Activated CD8-positive, alpha-beta memory T cell treated with anti-CD3 and anti-CD28 coated beads, Interleukin-2, amount 50 U/mL, for 4 hours (primary cell): ENCODE measurements at regions not wholly inside any gene's neighbourhood (a gene's known extent, or its start where the extent isn't known, plus 50 kb on each side); places are given as distances from the start of the nearest gene placed in this dataset.

Experiments
- DNase-seq: peaks from one replicate; pipeline ENCODE4 v3.0.0-alpha.2; 2020

DNA sequence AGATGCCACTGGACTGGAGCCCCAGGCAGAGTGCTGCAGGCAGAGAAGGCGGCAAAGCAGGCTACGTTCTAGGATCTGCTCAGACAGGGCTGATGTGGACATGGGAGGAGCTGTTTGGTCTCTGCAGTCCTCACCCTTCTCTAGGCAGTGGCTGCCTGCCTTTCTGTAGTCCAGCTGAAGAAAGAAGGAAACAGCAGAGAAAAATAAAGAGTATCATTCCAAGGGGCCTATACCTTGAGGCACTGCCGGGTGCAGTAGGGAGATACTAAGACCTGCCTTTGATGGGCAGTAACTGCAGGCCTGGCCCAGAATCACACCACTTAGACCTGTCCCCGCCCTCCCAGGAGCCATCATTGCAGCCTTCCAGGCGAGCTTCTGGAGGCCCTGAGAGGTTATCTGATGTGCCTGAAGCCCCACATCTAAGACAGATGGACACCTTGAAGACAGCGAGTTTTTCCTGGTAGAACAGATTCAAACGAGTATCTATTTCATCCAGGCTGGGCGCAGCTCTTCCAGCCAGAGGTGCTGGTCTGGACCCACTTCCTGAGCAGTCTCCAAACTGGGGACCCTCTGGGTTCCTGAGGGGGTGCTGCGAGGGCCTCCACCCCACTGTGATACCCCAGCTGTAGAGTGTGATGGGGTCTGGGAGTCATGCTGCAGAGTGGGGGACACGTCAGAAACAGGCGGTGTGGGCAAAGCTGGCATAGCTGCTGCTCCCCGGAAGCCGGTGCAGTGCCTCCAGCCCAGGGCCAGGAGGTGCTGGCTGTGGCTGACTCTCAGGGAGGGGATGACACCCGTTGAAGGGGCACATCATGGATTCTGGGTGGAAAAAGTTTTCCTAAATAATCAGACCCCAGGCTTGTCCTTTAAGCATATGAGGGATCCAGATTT lies 87.3 kb upstream of the OTOS start:
- no peak for DNase-seq

GRCh38 chr2:240229005-240229404 lies 88.5 kb upstream of the OTOS start:
- DNase-seq = no peak

DNA sequence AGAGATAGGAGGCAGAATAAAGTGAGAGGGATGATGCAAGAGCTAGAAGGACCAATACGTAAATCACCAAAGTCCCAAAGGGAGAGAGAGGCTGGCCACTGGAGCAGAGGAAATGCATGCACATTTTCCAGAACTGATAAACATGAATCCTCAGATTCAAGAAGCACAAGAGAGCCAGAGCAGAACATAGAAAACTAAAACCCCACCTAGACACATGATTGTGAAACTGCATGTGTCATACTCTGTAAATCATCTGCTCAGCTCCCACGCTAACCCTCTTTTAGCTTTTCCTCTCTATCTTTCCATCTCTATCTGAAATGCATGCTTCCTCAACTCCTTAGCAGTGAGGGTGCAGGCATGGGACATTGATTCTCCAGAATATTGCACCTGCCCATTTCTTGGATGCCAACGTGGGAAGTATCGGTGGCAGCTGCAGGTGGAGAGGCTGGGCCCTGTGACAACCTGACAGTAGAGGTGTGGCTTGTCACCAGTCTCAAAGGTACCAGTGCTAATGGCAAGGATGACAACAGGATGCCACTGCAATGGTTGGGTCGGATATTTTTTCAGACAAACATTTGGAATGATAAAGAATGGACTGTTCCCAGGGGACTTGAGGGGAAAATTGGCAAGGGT lies 89.3 kb upstream of the OTOS start:
- DNase-seq = no peak

- DNase-seq = no peak
These were observed 90.0 kb upstream of the OTOS start for GRCh38 chr2:240230291-240230931.

DNA sequence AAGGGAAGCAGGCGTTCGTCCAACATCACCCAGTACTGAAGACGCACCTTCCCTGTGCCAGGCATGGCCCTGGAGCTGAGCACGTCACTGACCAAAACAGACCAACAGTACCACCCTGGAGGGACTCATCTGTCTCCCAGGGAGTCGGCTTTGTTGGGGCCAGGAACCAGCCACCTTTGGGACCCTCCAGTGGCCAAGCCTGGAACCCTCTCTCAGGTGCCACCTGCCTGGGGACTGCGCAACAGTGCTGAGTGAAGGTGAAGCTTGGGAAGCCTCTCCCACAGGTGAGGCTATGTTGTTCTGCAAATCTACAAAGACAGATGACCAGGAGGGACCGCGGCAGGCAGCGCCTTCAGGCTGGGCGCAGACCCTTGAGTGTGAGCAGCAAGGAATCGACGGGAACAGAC lies 91.4 kb upstream of the OTOS start:
- no peak for DNase-seq

DNA sequence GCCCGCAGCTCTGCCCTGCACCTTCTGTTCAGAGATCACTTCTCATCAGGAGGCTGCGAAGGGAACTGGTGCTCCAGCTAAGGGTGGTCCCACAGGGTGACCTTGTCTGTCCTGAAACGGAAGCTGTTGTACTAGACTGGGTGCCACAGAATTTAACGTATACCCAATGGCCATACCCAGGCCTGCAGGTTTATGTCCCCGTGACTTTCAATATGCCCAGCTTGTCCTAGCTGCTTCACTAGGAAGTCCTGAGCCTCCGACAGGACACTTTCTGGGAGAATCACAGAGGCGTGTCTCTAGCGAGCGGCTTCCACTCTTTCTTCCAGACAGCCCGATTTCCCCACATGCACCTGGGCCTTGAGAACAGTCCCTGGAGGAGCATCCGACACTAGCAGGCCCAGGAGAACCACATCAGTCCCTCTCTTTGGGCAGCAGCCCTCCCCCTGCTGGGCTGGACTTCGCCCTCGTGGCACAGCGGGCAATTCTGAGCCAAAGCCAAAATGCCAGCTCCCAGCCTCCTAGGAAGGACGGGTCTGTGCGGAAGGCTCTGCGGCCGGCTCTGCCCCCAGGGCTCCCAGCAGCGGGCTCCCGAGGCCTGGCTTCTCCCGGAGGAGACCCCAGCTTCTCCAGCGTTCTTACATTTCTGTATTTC lies 91.9 kb upstream of the OTOS start:
- no peak for DNase-seq

GRCh38 chr2:240232961-240233884 lies 92.8 kb upstream of the OTOS start:
- peak; percentile 71 for DNase-seq

GRCh38 chr2:240233885-240234502 lies 93.5 kb upstream of the OTOS start:
- no peak for DNase-seq

DNA sequence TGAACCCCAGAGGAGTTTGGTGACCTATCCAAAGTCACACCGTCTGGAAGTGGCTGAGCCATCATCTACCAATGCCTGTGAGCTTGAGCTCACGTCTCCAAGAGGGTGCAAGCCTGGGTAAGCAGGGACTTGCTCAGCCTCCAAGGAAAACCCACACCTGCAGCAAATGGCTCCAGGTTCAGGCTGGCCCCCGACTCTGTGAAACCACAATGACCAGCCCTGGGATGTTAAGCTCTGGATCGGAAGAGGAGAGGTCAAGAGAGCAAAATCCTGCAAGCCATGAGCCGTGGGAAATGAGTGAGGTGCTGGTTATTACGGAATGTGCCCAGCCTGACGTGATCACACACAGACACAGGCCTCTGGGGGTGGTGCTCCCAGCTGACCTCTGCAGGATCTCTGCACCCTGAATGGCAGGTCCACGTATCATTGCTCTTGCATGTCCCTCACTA lies 94.1 kb upstream of the OTOS start:
- DNase-seq = no peak

DNA sequence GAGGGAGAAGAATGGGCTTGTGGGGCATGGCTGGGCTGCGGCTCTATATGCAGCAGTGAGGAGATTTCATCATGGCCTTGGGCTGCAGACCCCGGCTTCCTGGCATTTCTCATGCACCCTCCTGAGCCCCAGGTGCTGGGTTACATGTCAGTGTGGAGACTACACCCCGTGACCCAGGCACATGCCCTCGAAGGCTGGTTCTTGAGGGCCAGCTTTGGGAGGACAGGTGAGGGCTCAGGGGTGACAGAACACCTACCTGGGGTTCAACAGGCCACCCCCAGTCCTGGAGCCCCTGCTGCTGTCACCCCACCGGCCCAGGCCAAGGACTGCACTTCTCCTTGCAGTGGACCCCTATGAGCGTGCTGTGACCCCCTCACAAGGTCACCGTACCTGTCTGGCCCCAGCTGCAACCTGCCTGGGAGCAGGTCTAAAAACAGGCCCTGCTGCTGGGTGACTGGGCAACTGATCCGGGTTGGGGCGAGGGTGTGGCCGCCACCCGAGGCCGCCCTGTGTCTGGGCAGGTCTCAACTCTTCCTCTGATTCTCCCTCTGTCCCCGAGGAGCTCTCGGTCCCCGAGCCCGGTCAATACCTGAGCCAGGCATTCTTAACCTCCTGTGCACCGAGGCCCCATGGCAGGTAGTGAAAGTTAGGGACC lies 94.8 kb upstream of the OTOS start:
- no peak for DNase-seq

DNA sequence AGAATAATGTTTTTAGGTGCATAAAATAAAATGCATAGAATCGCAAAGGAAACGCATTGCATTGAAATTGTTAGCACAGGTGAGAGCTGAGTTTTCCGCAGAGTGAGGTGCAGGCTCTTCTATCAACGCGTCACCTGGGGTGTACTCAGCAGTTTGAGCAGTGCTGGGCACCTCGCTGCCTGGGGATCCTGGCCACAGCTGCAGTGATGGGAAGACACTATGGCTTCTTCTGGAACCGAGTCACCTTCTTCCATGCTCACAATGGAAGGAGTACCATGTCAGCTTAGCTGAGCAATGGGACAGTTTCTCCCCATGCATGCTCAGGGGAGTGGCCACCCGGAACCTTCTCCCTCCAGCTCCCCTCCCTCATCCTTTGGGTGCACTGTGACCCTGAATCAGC lies 95.4 kb upstream of the OTOS start:
- no peak for DNase-seq

DNA sequence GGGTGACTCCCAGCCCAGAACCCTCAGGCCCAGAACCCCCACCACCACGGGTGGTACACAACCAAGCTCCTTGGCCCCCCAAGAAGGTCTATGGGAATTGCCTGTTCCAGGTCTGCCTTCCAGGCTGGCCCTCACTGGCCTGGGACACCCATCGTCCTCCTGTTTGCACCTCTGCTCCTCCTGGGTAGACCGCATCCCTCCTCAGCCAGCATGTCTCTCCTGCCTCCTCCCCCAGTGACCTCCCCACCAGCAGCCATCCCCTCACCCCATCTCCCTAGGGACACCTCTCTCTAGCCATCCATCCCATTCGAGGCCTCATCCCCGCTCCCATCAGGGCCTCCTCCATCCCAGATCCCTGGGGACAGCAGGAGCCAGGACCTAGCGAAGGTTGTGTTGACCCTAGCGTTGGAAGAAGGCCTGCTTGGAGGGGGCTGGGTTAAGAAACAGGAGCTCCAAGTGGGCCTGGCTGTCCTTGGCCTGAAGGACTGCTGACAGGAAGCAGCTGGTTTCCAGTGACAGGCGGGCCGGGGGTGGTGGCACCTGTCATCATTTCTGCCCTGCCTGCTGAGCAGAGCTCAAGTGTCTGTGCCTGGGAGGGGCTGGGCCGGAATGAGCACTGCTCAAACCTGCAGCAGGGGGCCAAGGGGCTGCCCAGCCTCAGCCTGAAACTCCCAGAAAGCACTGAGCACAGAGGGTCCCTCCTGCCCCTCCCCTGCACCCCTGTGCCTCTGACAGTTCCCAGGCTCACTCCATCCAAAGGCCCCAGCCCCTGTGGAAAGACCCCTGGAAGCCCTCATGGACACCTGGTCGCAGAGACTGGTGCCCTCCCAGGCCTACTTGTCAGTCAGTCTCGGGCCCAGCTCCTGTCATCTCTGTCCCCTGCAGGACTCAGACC lies 96.0 kb upstream of the OTOS start:
- no peak for DNase-seq

DNA sequence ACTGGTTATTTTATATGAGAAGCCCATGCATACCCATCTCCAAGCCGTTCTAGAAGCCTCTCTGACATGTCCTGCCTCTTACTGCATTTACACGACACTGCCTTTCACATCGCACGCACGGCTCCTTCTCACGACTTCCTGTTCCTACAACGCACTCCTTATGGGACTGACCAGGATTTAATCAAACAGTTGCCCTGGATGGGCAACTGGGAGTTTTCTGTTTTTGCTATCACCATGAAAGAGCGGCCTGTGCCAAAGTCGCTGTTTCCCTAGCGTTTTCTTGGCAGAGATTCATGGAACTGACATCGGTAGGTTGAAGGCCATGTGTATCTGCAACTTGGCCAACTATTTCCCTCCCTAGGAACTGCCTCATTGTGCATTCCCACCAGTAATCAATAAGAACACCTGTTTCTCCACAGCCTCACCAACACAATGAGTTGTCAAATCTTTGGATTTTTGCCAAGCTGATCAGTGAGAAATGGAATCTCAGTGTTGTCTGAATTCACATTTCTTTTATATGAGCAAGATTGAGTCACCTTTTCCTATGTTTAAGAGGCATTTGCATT lies 97.2 kb upstream of the OTOS start:
- no peak for DNase-seq

- no peak for DNase-seq
These were observed 97.7 kb upstream of the OTOS start for GRCh38 chr2:240238201-240238600.

- DNase-seq = no peak
These were observed 98.3 kb upstream of the OTOS start for GRCh38 chr2:240238786-240239185.

- no peak for DNase-seq
These were observed 98.9 kb upstream of the OTOS start for GRCh38 chr2:240239325-240239724.

GRCh38 chr2:240240017-240240734 lies 99.7 kb upstream of the OTOS start:
- DNase-seq = no peak

DNA sequence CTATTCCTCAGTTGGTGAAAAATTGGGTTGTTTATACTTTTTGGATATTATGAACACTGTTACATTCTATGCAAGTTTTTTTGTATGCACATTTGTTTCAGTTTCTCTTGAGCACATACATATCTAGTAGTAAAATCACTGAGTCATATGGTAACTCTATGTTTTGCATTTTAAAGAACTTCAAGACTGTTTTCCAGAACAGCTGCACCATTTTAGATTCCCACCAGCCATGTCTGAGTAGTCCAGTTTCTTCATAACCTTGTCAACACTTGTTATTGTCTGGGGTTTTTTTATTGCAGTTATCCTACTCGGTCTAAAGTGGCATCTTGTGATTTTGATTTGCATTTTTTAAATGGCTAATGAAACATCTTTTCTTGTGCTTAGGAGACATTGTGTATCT lies 100.3 kb upstream of the OTOS start:
- no peak for DNase-seq

DNA sequence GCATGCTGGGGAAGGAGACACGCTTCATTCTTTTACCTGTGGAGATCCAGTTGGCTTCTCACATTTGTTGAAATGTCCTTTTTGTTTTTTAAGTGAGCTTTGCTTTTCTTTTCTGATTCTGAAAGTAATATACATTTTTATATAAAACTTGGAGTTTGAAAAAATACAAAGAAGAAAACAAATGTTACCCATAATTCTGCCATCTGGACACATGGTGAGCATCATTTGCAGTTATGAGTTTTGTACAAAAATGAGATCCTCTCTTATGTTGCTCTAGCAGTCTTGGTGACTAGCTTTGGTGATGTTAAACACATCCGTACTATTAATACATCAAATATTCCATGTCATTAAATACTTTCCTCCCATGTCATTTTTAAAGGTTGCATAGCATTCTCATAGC lies 101.1 kb upstream of the OTOS start:
- no peak for DNase-seq
